SJSA1 (cell line): ENCODE measurements at regions not wholly inside any gene's neighbourhood (a gene's known extent, or its start where the extent isn't known, plus 50 kb on each side); places are given as distances from the start of the nearest gene placed in this dataset.

ENCODE experiments used
- DNase-seq, 2 experiments: peaks; one replicate each; pipeline ENCODE4 v3.0.0-alpha.2; 2015 to 2020; ENCODE audit warnings: low spot score in 2 of 2, low read depth in 1 of 2
- H3K27ac ChIP-seq: fragments of 250-450 bp; sonication (Bioruptor Pico); 2 replicates; pipeline ENCODE4 v1.5.1; 2020; ENCODE audit warnings: mild to moderate bottlenecking, moderate library complexity
- H3K27me3 ChIP-seq: fragments of 250-450 bp; sonication (Bioruptor Pico); replicated peaks from 2 replicates; pipeline ENCODE4 v1.5.1; 2020; ENCODE audit warnings: mild to moderate bottlenecking, moderate library complexity
- H3K36me3 ChIP-seq: fragments of 250-450 bp; sonication (Bioruptor Pico); 2 replicates; pipeline ENCODE4 v1.5.1; 2020; ENCODE audit warnings: mild to moderate bottlenecking
- H3K4me1 ChIP-seq: fragments of 250-450 bp; sonication (Bioruptor Pico); replicated peaks from 2 replicates; pipeline ENCODE4 v1.6.1; 2021; ENCODE audit warnings: mild to moderate bottlenecking
- H3K4me3 ChIP-seq: fragments of 250-450 bp; sonication (Bioruptor Pico); 2 replicates; pipeline ENCODE4 v1.5.1; 2020; ENCODE audit warnings: mild to moderate bottlenecking
- H3K9me3 ChIP-seq: fragments of 250-450 bp; sonication (Bioruptor Pico); replicated peaks from 2 replicates; pipeline ENCODE4 v1.5.1; 2020; ENCODE audit warnings: mild to moderate bottlenecking

DNA sequence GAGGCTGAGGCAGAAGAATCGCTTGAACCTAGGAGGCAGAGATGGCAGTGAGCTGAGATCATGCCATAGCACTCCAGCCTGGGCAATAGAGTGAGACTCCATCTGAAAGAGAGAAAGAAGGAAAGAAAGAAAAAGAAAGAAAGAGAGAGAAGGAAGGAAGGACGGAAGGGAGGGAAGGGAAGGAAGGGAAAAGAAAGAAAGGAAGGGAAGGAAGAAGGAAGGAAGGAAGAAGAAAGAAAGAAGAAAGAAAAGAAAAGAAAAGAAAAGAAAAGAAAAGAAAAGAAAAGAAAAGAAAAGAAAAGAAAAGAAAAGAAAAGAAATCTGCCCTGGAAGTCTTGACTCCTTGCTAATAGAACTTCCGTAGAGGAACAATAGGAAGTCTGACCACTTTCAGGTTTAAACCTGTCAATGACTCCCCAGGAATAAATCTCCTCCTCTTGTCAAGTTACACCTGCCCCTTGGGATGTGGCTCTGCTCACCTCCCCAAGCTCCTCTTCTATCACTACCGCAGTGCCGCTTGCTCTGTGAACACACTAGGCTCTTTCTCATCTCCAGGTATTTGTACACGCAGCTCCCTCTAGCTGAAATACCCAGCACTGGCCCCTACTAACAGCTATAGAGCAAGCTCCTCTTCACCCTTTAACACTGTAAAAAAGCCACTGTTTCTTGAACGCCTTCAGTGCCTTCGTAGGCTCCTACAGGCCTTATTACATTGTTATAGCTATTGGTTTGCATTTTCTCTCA is 773.1 kb upstream of the TBX3 start:
- no peak overlapping the region for H3K4me3 ChIP-seq
- no peaks in the 10 kb centered on the region for H3K9me3 ChIP-seq
- H3K27me3 ChIP-seq: no peaks in the 10 kb centered on the region
- no peak overlapping the region for H3K27ac ChIP-seq
- no peaks in the 10 kb centered on the region for H3K36me3 ChIP-seq
- H3K4me1 ChIP-seq: peaks cover 3% of the 10 kb centered on the region; the same call in 1 of the 2 replicates
- DNase-seq: no peak

DNA sequence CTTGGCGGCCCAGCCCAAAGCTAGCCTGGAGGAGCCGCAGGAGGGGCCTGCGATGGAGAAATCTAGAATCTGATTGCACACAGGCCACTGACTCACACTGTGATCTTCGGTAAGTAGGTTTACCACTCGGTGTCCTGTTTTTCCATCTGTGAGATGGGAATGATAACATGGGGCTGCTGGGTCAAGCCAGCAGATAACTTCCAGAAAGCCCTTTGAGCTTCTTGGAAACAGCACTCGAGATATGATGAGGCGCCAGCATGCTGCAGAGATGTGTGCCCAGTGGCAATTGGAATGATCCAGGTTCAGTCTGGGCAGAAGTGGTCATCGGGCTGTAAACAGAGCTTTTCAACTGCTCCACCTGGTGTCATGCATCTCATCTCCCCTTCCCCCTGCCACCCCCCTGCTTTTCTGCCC is 771.3 kb upstream of the TBX3 start:
- H3K27me3 ChIP-seq: no peaks in the 10 kb centered on the region
- H3K27ac ChIP-seq: no peak overlapping the region
- no peak for DNase-seq
- no peak overlapping the region for H3K4me3 ChIP-seq
- no peaks in the 10 kb centered on the region for H3K9me3 ChIP-seq
- peaks cover 11% of the 10 kb centered on the region for H3K4me1 ChIP-seq
- no peaks in the 10 kb centered on the region for H3K36me3 ChIP-seq

DNA sequence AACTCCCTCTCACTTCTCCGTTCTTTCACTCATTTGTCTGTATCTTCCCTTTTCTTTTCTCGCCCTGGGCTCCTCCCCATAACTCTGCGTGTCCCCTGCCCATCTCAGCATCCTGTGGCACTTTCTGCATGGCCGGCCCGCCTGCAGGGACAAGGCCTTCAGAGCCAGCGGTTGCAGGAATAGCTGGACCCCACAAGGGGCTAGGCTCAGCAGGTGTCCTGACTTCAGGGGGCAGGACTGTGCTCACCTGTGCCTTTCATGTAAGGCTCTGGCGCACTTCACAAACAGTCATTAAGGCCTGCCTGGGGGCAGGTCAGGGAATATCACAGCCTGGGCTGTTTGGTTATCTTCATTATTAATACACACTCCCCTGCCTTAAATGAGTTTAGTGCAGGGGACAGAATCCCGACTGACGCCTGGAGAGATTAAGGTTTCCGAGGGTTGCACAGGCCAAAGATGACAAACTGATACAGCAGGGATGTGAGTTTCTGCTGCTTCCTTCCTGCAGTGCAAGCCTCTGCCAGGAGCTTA is 768.8 kb upstream of the TBX3 start:
- Histone ChIP-seq H3K9me3 (no peaks in the 10 kb centered on the region), H3K4me1 (peaks cover 11% of the 10 kb centered on the region), H3K27me3 (no peaks in the 10 kb centered on the region), H3K36me3 (no peaks in the 10 kb centered on the region), H3K4me3 (no peak overlapping the region), H3K27ac (no peak overlapping the region)
- no peak for DNase-seq

DNA sequence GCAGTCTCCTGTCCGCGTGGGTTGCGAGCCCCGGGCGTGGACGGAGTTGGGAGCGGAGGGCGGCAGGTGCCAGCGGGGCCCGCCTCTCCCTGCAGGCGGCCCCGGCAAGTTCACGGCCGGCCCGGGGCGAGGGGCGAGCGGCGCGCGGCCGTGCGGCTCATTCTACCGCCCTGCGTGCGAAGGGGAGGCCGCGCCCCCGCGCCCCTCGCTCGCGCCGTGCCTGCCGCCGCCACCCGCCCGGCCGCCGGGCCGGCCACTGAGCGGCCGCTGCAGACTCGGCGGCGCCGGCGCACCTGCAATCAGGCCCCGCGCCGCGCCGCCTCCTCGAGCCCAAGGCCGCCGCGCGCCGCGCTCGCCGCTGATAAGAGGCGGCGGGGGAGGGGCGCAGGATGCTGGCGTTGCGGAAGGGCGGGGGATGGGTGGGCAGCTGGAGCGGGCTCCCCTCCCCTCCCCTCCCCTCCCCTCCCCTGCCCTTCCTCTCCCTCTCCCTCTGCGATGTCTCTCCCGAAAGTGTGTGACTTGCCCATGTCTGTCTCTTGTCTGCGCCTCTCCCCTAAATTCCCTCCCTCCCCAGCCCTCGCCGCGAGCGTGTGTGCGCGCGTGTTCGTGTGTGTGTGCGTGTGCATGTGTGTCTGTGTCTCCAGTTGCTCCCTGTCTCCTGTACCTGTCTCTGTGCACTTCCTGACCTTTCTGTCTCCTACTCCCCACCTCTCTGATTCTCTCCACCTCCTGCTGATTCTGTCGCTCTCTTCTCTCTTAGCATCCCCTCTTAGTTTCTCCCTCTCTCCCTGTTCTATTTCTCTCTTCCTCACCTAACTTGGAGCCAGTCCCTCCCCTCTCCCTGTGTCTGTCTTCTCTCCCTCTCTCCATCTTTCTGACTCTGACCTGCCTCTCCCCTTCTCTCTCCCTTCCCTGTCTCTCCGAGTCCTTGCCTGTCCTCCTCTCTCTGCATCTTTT is 768.1 kb upstream of the TBX3 start:
- no peaks in the 10 kb centered on the region for H3K9me3 ChIP-seq
- DNase-seq: no peak
- no peaks in the 10 kb centered on the region for H3K27me3 ChIP-seq
- H3K4me1 ChIP-seq: peaks cover 11% of the 10 kb centered on the region
- H3K27ac ChIP-seq: no peak overlapping the region
- no peaks in the 10 kb centered on the region for H3K36me3 ChIP-seq
- peak overlapping the region; percentile 21 for H3K4me3 ChIP-seq

DNA sequence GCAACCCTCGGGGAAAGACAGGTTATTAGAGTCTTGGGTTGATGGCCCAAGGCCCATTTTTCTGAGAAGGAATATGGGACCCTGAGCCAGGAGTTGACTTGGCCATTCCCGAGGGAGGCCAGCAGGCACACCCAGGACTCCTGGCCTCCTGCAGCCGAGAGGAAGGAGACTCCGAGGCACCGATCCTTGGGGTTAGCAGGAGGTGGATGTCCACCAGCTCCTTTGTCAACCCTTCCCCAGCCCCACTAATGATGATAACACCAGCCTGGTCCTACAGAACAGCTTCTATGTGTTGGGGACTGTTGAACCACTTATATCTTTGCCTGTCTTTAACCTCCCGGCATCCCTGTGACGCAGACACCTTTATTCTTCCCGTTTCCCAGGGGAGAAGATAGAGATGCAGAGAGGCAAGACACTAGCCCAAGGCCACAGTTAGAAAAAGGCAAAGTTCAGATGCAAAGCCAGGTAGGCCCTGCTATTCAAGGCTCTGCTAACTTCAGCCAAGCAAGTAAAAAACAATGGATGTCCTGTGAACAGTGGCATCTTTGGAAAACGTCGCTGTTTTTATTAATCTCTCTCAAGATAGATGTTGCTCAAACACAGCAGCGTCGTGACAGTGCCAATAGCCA is 767.3 kb upstream of the TBX3 start:
- Histone ChIP-seq H3K36me3 (no peaks in the 10 kb centered on the region), H3K27ac (no peak overlapping the region), H3K4me1 (peaks cover 11% of the 10 kb centered on the region), H3K4me3 (peak overlapping the region; percentile 21), H3K9me3 (no peaks in the 10 kb centered on the region), H3K27me3 (no peaks in the 10 kb centered on the region)
- no peak for DNase-seq

DNA sequence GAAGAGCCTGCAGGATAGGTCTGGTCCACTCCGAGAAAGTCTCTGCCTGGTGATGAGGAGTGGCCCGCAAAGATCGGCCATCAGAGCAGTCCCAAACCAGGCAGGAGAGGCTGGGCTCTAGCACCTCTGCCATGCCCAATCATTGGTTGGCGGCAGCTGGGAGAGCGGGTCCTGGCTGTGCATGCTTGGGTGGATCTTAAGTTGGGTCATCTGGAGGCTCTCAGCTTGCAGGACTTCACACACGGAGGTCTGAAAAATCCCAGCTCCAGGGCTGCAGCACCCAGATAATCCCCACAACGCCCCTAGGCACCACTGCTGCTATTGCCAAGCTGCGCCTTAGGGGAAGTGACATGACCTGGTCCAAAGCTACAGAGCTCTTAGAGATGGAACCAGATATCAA is 766.7 kb upstream of the TBX3 start:
- Histone ChIP-seq H3K27me3 (no peaks in the 10 kb centered on the region), H3K27ac (no peak overlapping the region), H3K4me1 (peaks cover 11% of the 10 kb centered on the region), H3K9me3 (no peaks in the 10 kb centered on the region), H3K36me3 (no peaks in the 10 kb centered on the region), H3K4me3 (no peak overlapping the region)
- DNase-seq: no peak

DNA sequence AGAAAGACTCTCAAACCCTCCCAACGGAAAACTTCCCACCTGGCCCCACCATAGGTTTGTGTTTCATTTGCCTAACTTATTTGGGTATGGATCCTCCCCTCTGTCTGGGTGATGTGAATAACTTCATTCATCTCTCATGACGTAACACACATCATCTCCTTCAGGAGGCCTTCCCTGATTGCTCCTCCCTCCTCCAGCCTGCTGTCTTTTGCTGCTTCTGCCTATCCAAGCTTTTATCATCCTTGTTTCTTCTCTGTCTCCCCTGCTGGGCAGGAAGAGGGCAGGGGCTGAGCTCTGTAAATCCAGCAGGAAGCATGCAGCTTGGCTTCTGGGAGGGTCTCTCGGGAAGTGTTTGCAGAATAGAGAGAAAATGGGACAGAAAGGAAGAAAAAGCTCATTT is 766.0 kb upstream of the TBX3 start:
- DNase-seq: no peak
- no peaks in the 10 kb centered on the region for H3K27me3 ChIP-seq
- no peaks in the 10 kb centered on the region for H3K9me3 ChIP-seq
- H3K4me3 ChIP-seq: no peak overlapping the region
- no peaks in the 10 kb centered on the region for H3K36me3 ChIP-seq
- H3K4me1 ChIP-seq: peaks cover 11% of the 10 kb centered on the region
- H3K27ac ChIP-seq: no peak overlapping the region

DNA sequence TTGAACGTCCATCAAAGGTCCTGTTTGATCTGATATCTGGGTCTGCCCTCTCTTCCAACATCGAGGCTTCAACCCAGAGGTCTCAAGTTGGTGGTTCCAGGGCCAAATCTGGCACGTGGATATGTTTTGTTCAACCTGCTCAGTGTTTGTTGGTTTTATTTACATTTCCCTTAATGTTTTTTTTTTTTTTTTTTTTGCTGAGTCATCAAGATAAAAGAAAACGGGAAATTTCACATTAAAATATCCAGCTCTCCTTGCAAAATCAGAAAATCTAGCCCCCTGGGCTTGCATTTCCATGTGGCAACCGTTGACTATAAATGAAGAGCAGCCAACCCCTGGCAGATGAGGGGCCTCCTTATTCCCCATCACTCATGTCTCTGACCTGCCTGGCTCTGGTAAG is 765.6 kb upstream of the TBX3 start:
- no peak for DNase-seq
- Histone ChIP-seq H3K4me1 (peaks cover 11% of the 10 kb centered on the region), H3K36me3 (no peaks in the 10 kb centered on the region), H3K9me3 (no peaks in the 10 kb centered on the region), H3K4me3 (no peak overlapping the region), H3K27me3 (no peaks in the 10 kb centered on the region), H3K27ac (no peak overlapping the region)

DNA sequence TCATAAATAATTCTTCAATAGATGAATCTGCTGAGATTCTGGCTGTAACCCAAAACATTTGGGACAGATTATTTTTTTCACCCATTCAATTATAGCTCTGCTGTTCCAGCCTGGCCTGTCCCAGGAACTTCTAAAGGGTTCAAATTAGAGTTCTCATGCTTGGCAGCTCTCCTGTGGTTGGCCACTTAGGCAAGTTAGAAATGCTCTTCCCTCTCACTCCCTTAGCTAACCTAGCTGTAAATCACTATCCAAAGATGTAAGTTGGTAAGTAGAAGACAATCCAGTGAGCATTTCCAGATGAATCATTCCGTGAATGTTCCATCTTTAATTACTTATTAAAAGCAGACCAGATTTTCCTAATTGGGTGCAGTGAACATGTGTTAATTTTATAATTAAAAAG is 760.4 kb upstream of the TBX3 start:
- no peaks in the 10 kb centered on the region for H3K36me3 ChIP-seq
- peaks cover 28% of the 10 kb centered on the region for H3K4me1 ChIP-seq
- no peak overlapping the region for H3K27ac ChIP-seq
- H3K27me3 ChIP-seq: no peaks in the 10 kb centered on the region
- no peaks in the 10 kb centered on the region for H3K9me3 ChIP-seq
- H3K4me3 ChIP-seq: no peak overlapping the region
- no peak for DNase-seq

DNA sequence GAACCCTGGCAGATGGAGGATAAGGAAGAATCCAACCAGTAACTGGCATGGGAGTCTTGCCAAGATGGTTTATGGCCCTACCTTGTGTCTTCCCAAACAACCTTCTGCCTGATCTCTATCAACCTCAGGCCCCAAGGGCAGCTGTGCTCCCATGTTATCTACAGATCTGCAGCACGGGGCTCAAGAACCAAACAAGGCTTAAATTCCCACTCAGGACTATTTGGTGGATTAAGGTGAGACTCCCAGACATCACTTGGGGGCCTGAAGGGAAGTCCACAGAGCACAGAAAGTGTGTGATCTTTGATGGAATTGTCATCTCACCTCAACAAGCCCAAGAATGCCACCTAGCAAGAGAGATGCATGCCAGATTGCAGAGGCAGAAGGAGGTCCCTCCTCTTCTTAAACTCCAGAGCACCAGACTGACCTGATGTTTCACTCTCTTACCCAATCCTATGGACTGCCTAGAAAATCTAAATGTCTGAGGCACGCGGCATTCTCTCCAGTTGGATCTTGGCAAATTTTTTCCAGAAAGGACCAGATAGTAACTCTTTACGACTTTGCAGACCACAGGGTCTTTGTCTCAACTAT is 759.5 kb upstream of the TBX3 start:
- H3K4me3 ChIP-seq: no peak overlapping the region
- peaks cover 28% of the 10 kb centered on the region for H3K4me1 ChIP-seq
- H3K27me3 ChIP-seq: no peaks in the 10 kb centered on the region
- no peaks in the 10 kb centered on the region for H3K36me3 ChIP-seq
- H3K9me3 ChIP-seq: no peaks in the 10 kb centered on the region
- peak in 1 of 2 experiments; percentile 26 for DNase-seq
- no peak overlapping the region for H3K27ac ChIP-seq

DNA sequence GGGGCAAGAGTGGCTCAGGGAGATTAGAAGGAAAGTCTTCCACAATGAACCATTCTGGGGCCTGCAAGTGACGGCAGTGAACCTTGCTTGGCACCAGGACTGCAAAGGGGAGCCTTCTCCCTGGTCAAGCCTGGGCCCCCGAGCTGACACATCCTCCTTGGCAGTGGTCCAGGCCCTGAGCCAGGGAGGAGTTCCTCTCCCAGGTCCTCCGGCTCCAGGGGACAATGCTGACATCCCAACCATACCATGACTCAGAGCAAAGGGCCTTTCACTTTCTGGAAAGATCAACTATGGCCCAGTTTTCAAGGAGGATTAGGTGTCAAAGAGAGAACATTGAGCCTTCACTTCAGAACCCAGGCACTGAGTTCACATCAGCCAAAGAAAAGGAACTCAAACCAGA is 756.5 kb upstream of the TBX3 start:
- no peaks in the 10 kb centered on the region for H3K36me3 ChIP-seq
- peaks cover 28% of the 10 kb centered on the region for H3K4me1 ChIP-seq
- H3K27me3 ChIP-seq: no peaks in the 10 kb centered on the region
- H3K9me3 ChIP-seq: no peaks in the 10 kb centered on the region
- peak overlapping the region; percentile 50 for H3K27ac ChIP-seq
- peak; percentile 89 to 95 for DNase-seq
- no peak overlapping the region for H3K4me3 ChIP-seq

DNA sequence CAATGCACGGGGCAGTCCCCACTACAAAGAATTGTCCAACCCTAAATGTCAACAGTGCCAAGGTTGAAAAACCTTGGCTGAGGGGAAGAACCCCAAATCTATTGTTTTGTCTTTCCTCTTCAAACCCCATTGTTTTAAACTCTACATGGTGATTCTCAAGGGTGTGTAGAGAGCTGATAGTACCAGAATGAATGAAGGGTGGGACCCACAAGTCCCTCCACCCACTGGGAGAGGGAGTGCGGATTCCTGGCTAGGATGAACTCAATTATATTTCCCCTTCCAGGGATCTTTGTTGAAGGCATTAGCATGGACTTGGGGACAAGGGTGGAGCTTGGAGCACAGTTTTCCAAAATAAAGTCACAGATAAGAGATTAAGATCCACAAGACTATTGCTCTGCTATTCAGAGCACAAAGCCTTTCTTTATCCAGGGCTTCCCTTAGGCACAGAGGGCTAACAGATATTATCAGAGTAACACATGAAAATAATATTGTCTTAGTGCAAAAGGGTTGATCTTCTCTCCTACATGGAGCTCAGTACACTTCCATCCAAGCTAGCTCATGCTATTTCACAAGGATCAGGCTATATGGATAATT is 755.1 kb upstream of the TBX3 start:
- H3K4me1 ChIP-seq: peaks cover 25% of the 10 kb centered on the region
- no peak for DNase-seq

DNA sequence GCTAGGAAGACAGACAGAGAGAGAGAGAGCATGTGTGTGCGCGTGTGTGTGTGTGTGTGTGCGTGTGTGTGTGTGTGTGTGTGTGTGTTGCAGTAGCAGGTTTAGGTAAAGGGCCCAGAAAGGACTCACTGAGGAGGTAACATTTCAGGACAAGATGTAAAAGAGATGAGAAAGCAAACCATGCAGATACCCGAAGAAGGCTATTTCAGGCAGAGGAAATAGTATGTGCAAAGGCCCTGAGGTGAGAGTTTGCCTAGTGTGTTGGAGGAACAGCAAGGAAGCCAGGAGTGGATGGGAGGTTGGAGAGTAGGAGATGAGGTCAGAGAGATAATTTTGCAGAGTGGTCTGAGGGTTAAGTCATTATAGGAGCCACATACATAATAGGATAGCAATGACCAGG is 754.3 kb upstream of the TBX3 start:
- no peak for DNase-seq
- H3K27me3 ChIP-seq: no peaks in the 10 kb centered on the region
- H3K9me3 ChIP-seq: no peaks in the 10 kb centered on the region
- peaks cover 17% of the 10 kb centered on the region for H3K4me1 ChIP-seq
- no peak overlapping the region for H3K4me3 ChIP-seq
- no peaks in the 10 kb centered on the region for H3K36me3 ChIP-seq
- H3K27ac ChIP-seq: no peak overlapping the region

More for the DNA sequence above, 755.1 kb upstream of the TBX3 start:
- no peaks in the 10 kb centered on the region for H3K27me3 ChIP-seq
- H3K27ac ChIP-seq: no peak overlapping the region
- H3K4me3 ChIP-seq: no peak overlapping the region
- no peaks in the 10 kb centered on the region for H3K36me3 ChIP-seq
- no peaks in the 10 kb centered on the region for H3K9me3 ChIP-seq
